Calu3 (cell line): ENCODE measurements at regions not wholly inside any gene's neighbourhood (a gene's known extent, or its start where the extent isn't known, plus 50 kb on each side); places are given as distances from the start of the nearest gene placed in this dataset.

Experiments
- BruUV-seq: library from RNA; stranded (reverse); fragments of 400-500 nt; replicated peaks from 2 replicates; lab custom pipeline; 2021; lab: Mats Ljungman, UMichigan
- CTCF ChIA-PET: fragments of 300-600 bp; sonication (Branson Sonifier 250); formaldehyde crosslinking; loops from one replicate; lab custom pipeline; 2022; ENCODE audit warnings: antibody characterized with exemption; lab: Charles Lee
- DNase-seq: peaks from one replicate; pipeline ENCODE4 v3.0.0; 2022
- H3K27ac Mint-ChIP-seq: one replicate; pipeline ENCODE4 v1.8.0; 2022; ENCODE audit warnings: mixed read lengths; ENCODE audit not compliant: unreplicated experiment
- H3K27me3 Mint-ChIP-seq: one replicate; pipeline ENCODE4 v1.8.0; 2022; ENCODE audit warnings: mixed read lengths; ENCODE audit not compliant: unreplicated experiment
- H3K36me3 Mint-ChIP-seq: one replicate; pipeline ENCODE4 v1.8.0; 2022; ENCODE audit warnings: mild to moderate bottlenecking, moderate library complexity, mixed read lengths; ENCODE audit not compliant: insufficient read depth, unreplicated experiment
- H3K4me1 Mint-ChIP-seq: one replicate; pipeline ENCODE4 v1.8.0; 2022; ENCODE audit warnings: mild to moderate bottlenecking, low read depth, mixed read lengths; ENCODE audit not compliant: unreplicated experiment
- H3K4me3 Mint-ChIP-seq: one replicate; pipeline ENCODE4 v1.8.0; 2022; ENCODE audit warnings: mild to moderate bottlenecking, low read depth, moderate library complexity, mixed read lengths; ENCODE audit not compliant: unreplicated experiment
- H3K9me3 Mint-ChIP-seq: one replicate; pipeline ENCODE4 v1.8.0; 2022; ENCODE audit warnings: low read depth, mixed read lengths; ENCODE audit not compliant: unreplicated experiment
- CTCF ChIP-seq: fragments of 200-600 bp; IDR thresholded peaks from one replicate; pipeline ENCODE4 v1.8.0; 2022; ENCODE audit warnings: antibody characterized with exemption; ENCODE audit not compliant: unreplicated experiment
- intact Hi-C: fragments of 100-400 bp; cut with micrococcal nuclease; formaldehyde crosslinking; loops from one replicate; pipeline ENCODE4 v1.10.0; 2022; ENCODE audit not compliant: unreplicated experiment

- no peaks in the 10 kb centered on the region for H3K4me1 Mint-ChIP-seq
- H3K9me3 Mint-ChIP-seq, result no peaks in the 10 kb centered on the region
- no peaks in the 10 kb centered on the region for H3K36me3 Mint-ChIP-seq
- no peaks in the 10 kb centered on the region for H3K27me3 Mint-ChIP-seq
- no TSS peak for BruUV-seq
- CTCF ChIA-PET, result no interaction called here
- peak; percentile 12 for DNase-seq
- no peak for TF ChIP-seq CTCF
- no peak overlapping the region for H3K27ac Mint-ChIP-seq
- intact Hi-C loops, result no loop called here
- H3K4me3 Mint-ChIP-seq, result no peak overlapping the region
Observed at GRCh38 chr13:106036870-106037269, 498.6 kb downstream of the EFNB2 start.

- Mint-ChIP-seq H3K4me3 (no peak overlapping the region), H3K27ac (no peak overlapping the region), H3K27me3 (no peaks in the 10 kb centered on the region), H3K4me1 (no peaks in the 10 kb centered on the region), H3K9me3 (no peaks in the 10 kb centered on the region), H3K36me3 (no peaks in the 10 kb centered on the region)
- intact Hi-C loops, result no loop called here
- CTCF ChIA-PET, result no interaction called here
- BruUV-seq, result no TSS peak
- TF ChIP-seq CTCF, result no peak
- DNase-seq, result no peak
Observed at GRCh38 chr13:106034201-106034600, 501.3 kb downstream of the EFNB2 start.

- no peaks in the 10 kb centered on the region for H3K9me3 Mint-ChIP-seq
- no peak overlapping the region for H3K27ac Mint-ChIP-seq
- no peak overlapping the region for H3K4me3 Mint-ChIP-seq
- H3K36me3 Mint-ChIP-seq, result no peaks in the 10 kb centered on the region
- no TSS peak for BruUV-seq
- DNase-seq, result no peak
- intact Hi-C loops, result no loop called here
- CTCF ChIA-PET, result no interaction called here
- TF ChIP-seq CTCF, result no peak
- H3K27me3 Mint-ChIP-seq, result no peaks in the 10 kb centered on the region
- H3K4me1 Mint-ChIP-seq, result no peaks in the 10 kb centered on the region
Observed at GRCh38 chr13:106033659-106034058, 501.8 kb downstream of the EFNB2 start.

GRCh38 chr13:106032441-106032840, 503.0 kb downstream of the EFNB2 start:
- no TSS peak for BruUV-seq
- intact Hi-C loops, result no loop called here
- Mint-ChIP-seq H3K27me3 (no peaks in the 10 kb centered on the region), H3K9me3 (no peaks in the 10 kb centered on the region), H3K36me3 (no peaks in the 10 kb centered on the region), H3K4me1 (no peaks in the 10 kb centered on the region), H3K27ac (no peak overlapping the region), H3K4me3 (no peak overlapping the region)
- CTCF ChIA-PET, result no interaction called here
- TF ChIP-seq CTCF, result no peak
- no peak for DNase-seq
